ENCODE measurements at regions not wholly inside any gene's neighbourhood (a gene's known extent, or its start where the extent isn't known, plus 50 kb on each side); places are given as distances from the start of the nearest gene placed in this dataset.

DNA sequence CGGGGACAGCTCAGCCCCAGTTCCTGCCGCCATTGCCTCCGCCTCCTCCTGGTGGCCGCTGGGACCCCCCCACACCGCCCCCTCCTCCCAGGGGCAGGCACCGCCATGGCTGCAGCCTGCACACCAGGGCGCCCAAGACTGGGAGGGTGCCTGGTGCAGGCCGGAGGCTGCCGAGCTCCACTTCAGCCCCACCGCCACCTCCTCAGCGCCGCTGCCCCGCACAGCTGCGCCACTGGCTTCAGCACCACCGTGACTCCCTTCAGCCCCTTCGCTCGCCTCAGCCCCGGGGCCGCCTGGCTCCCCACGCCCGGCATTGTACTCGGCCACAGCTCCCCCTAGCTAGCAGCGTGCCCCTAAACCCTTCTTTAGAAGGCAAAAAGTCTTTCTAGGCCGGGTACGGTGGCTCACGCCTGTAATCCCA lies 131.1 kb downstream of the CRYBB2 start:
- no peak for DNase-seq (ENCODE audit: low read depth in 2 of 2)

DNA sequence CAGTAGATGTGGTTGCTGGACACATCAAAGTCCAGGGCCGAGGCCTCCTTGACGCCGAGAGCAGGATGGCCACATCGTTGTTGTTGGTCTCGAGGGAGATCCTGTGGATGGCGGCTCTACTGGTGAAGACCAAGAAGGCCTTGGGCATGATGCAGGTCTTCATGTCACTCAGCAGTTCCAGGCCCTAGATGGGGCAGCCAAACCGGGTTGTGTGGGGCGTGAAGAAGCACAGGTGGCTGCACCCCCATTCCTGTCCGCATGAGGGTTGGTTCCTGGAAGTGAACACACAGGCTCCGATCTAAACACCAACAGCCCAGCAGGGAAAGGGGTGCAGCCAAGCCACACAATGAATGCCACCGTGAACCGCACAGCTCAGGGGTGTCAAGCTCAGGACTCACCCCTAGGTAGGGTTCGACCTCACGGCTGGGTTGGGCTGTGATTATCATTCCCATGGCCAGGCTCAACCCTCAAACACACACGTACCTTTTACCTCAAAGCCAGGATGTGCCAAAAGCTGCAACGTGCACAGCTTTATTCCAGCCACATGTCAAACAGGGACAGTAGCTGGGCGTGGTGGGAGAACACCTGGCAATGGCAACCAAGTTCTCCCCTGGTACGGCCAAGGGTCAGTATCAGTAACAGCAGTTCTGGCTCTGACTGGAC lies 132.3 kb downstream of the CRYBB2 start:
- DNase-seq (ENCODE audit: low read depth in 2 of 2) = no peak

DNA sequence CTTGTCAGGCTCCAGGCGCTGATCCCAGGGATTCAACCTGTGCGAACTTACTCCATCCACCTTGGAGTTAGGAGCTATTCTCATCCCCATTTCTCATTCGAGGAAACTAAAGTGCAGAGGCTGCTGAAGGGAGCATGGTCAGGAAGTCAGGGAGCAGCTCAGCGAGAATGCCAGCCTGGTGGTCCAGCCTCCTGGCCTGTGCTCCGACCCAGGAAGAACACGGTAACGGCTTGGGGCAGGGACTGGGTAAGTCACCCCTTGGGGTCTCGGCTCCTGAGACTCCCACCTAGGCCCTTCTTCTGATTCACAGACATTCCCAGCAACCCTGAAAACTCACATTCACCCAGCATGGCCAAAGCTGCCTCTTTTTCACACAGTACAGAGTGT lies 132.8 kb downstream of the CRYBB2 start:
- no peak for DNase-seq (ENCODE audit: low read depth in 2 of 2)

DNA sequence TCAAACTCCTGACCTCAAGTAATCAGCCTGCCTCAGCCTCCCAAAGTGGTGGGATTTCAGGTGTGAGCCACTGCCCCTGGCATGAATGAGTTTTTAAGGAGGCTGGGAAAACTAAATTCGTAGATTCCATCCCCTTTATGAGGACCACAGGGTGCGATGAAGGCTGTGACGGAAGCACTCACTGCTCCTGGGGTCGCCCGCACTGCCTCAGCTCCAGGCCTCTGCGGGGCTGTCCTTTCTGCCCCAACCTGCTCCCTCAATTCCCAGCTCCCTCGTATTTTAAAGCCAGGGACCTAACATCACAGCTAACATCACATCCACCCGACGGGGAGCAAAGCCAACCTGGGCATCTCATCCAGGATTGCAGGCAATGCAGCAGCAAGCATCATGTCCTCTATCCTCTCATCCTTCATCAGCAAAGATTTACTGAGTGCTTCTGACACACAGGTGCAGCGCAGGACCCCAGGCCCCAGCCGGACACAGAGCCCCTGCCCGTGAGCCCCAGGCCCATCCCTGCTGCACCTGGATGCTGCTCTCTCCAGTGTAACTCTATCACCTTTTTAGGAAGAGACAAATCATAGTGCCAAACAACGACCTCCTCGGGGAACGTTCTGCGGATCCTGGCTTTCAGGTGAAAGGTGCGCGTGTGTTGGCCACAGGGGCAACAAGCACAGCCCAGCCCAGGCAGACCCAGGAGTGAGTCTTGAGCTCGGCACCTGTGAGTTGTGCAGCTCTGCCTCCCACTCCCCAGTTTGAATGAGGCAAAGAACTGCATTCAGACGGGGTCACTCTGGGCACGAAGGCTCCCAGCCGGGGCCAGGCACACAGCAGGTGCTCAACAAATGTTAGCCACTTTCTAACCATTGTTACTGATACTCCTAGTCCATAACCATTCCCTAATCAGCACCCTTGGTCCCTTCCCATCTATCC lies 134.3 kb downstream of the CRYBB2 start:
- DNase-seq (ENCODE audit: low read depth in 2 of 2) = no peak

DNA sequence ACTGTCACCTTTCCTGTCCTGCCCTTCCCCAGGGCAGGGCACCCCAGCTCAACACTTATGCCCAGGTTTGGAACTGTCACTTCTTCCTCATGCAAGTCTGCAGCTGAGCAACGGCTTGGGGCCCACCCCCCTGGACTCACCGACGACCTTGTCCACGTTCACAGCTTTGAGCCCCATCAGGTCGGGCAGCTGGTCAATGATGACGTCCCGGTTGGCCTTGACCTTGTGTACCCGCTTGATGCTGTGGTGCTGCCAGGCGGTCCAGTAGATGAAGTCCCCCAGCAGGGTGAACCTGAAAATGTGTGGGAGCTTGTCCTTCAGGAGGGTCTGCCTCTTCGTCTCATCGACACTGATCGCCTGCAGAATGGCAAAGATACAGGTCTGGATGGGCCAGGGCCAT lies 135.0 kb downstream of the CRYBB2 start:
- DNase-seq (ENCODE audit: low read depth in 2 of 2) = no peak

- DNase-seq (ENCODE audit: low read depth in 2 of 2) = no peak
Observed at GRCh38 chr22:25357132-25357455, 137.7 kb downstream of the CRYBB2 start.

DNA sequence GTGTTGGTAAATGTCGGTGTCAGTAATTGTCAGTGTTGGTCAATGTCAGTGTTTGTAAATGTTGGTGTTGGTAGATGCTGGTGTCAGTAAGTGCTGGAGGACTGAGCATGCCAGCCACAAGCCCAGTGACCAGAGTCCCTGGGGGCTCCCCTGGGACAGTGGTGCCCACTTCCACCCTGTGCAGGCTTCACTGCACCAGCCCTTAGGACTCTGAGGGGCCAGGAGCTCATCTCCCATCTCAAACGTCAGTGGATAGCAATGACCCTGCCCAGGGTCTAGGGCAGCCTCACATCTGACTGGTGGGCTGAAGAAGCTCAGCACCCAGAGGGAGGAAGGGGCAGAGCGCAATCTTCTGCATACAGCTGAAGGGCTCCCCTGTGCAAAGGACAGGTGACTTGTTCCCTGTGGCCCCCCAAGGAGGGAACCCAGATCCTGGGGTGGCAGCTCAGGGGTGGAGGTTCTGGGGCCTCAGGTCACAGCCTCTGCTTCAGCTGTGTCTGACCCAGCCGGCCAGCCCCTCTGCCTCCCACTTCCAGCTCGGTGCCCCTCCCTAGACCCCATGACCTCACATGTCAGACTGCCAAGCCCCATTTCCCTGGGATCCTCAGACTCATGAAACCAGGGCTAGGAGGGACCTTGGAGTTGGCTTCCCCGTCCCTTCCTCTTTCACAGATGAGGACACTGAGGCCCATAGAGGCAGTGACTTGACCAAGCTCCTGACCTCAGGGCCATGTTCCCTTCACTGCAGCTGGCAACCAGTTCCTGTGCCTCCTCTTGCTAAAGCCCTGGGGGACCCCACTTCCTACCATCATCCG lies 138.4 kb downstream of the CRYBB2 start:
- no peak for DNase-seq (ENCODE audit: low read depth in 2 of 2)

- no peak for DNase-seq (ENCODE audit: low read depth in 2 of 2)
Observed at GRCh38 chr22:25358421-25359170, 139.2 kb downstream of the CRYBB2 start.

DNA sequence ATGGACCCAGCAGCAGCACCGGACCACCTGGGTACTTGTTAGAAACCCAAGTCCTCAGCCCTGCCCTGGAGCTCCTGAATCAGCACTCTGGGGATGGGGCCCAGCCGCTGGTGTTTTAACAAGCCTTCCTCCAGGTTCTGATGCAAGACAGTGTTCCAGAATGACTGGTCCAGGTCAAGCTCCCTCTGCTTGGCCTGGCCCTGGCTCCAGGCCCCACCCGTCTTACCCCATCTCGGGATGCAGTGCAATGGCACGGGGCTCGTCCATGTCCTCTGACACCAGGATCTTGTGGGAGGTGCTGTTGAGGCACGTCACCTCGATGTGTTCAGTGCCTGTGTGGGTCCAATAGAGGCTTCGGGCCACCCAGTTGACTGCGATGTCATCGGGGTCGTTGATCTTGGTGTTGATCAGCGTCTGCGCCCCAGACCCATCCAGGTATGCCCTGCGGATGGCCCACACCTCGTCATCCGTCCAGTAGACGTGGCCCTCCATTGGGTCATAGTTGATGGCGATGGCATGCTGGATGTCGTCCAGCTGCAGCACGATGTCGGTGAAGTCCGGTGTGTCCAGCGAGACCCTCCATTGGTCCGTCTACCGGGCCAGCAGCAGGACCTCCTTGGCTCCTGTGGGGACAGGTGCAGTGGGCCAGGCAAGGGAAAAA lies 140.3 kb downstream of the CRYBB2 start:
- DNase-seq (ENCODE audit: low read depth in 2 of 2) = no peak

DNA sequence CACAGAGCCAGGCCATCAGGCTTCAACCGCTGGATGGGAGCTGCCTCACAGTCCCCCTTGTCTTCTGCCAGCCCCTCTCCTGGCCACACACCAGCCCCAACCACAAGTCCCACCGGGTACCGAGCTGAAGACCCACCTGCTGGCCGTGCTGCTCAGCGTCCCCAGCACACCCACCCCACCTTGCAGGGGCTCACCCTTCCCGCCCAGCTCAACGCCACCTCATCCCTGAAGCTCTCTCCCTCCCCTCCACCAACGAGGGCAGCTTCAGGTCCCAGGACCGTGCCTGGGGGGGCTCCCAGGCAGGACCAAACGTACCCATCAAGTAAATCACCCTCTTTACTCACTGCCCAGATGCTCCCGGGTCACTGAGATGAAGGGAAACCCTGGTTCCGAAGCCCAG lies 141.0 kb downstream of the CRYBB2 start:
- no peak for DNase-seq (ENCODE audit: low read depth in 2 of 2)

GRCh38 chr22:25360891-25361645 lies 141.6 kb downstream of the CRYBB2 start:
- no peak for DNase-seq (ENCODE audit: low read depth in 2 of 2)

DNA sequence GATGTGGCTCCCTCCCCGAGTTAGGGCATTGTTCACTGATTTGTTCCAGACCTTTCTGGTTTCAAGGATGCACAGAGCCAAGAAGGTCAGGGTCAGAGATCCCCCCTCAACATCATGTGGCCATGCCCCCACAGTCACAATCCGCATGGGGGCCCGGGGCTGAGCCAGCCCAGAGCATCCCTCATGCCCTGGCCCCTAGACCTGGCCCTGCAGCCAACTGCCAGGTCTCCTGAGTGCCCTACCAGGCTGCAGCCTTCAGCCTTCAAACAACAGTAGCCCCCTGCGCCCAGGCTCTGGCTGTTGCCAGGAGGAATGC lies 142.4 kb downstream of the CRYBB2 start:
- DNase-seq (ENCODE audit: low read depth in 2 of 2) = no peak

GRCh38 chr22:25362215-25362882 lies 142.9 kb downstream of the CRYBB2 start:
- peak; percentile 33 to 39 for DNase-seq (ENCODE audit: low read depth in 2 of 2)

GRCh38 chr22:25362883-25363240 lies 143.4 kb downstream of the CRYBB2 start:
- no peak for DNase-seq (ENCODE audit: low read depth in 2 of 2)

- no peak for DNase-seq (ENCODE audit: low read depth in 2 of 2)
Observed at GRCh38 chr22:25363474-25363873, 144.0 kb downstream of the CRYBB2 start.

- no peak for DNase-seq (ENCODE audit: low read depth in 2 of 2)
Observed at GRCh38 chr22:25364281-25364680, 144.8 kb downstream of the CRYBB2 start.

DNA sequence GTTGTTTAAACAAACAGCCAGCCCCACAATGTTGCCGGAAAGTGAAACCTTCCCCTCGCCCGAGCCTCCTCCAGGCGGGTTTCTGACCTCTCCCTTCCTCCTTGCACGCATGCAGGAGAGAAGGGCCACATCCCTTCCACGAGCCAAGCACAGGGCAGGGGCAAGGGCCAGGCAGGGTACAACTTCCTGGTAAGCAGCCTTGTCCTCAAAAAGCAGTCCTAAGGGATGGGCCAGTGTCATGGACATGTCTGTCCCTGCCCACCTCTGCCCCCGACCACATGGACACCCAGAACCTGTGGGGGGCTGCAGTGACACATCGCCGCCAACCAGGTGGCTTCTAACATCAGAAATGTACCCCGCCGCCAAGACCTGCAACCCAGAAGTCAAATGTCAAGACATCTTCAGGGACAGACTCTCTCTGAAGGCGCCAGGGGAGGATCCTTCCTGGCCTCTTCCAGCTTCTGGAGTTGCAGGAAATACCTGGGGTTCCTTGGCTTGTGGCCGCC lies 145.3 kb downstream of the CRYBB2 start:
- DNase-seq (ENCODE audit: low read depth in 2 of 2) = no peak

GRCh38 chr22:25365491-25366261 lies 146.2 kb downstream of the CRYBB2 start:
- no peak for DNase-seq (ENCODE audit: low read depth in 2 of 2)

GRCh38 chr22:25366408-25366807 lies 147.0 kb downstream of the CRYBB2 start:
- DNase-seq (ENCODE audit: low read depth in 2 of 2) = no peak

Measured in activated CD8-positive, alpha-beta memory T cell treated with anti-CD3 and anti-CD28 coated beads for 4 hours (primary cell).